WI38 (cell line): ENCODE measurements at regions not wholly inside any gene's neighbourhood (a gene's known extent, or its start where the extent isn't known, plus 50 kb on each side); places are given as distances from the start of the nearest gene placed in this dataset.

Experiments
- H3K4me3 ChIP-seq: 2 replicates; pipeline ENCODE4 v1.5.1; 2011; ENCODE audit warnings: low read depth, mild to moderate bottlenecking, control low read depth, low read length
- TF ChIP-seq, protein P1 (sequence below): IDR thresholded peaks from 2 replicates; pipeline ENCODE4 v1.5.1; 2012; ENCODE audit warnings: low read depth, mild to moderate bottlenecking, control low read depth, low read length

DNA sequence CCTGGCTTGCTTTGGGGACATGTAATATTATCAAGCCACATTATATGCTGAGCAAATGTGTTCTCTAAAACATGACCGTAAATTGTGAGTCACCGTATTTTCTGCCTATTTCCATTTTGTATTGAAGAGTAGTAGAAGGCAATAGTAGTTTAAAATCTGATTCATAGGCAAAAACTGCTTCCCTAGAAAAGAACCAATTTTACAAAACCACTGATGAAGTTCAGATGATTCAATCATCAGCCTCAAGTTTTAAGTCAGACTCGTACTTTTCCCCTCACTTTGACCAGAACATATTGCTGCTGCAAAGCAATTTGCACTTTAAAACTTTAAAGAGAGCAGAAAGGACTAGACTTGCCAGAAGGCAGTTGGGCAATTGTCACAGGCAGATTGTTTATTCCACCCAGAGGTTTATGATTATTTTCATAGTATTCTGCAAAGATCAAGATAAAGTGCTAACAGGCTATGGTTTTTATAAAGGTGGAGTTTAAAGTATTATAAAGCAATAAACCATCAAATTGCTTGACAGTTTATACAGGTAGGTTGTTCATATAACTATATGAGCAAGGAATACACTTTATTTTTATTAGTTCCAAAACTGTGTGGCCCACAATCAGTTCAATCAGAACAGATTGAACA, 168.2 kb downstream of the ETV1 start:
- H3K4me3 ChIP-seq, result no peak overlapping the region
- TF ChIP-seq, protein P1, sequence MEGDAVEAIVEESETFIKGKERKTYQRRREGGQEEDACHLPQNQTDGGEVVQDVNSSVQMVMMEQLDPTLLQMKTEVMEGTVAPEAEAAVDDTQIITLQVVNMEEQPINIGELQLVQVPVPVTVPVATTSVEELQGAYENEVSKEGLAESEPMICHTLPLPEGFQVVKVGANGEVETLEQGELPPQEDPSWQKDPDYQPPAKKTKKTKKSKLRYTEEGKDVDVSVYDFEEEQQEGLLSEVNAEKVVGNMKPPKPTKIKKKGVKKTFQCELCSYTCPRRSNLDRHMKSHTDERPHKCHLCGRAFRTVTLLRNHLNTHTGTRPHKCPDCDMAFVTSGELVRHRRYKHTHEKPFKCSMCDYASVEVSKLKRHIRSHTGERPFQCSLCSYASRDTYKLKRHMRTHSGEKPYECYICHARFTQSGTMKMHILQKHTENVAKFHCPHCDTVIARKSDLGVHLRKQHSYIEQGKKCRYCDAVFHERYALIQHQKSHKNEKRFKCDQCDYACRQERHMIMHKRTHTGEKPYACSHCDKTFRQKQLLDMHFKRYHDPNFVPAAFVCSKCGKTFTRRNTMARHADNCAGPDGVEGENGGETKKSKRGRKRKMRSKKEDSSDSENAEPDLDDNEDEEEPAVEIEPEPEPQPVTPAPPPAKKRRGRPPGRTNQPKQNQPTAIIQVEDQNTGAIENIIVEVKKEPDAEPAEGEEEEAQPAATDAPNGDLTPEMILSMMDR, result no peak

DNA sequence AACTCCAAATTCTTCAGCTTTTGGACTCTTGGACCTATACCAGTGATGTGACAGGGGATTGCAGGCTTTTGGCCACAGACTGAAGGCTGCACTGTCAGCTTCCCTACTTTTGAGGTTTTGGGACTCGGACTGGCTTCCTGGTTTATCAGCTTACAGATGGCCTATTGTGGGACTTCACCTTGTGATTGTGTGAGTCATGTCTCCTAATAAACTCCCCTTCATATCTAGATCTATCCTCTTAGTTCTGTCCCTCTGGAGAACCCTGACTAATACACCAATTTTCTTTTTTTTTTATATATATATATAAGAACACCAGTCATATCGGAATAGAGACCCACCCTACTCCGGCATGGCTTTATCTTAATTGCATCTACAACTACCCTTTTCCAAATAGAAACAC, 166.8 kb downstream of the ETV1 start:
- no peak overlapping the region for H3K4me3 ChIP-seq
- TF ChIP-seq, protein P1, result no peak

DNA sequence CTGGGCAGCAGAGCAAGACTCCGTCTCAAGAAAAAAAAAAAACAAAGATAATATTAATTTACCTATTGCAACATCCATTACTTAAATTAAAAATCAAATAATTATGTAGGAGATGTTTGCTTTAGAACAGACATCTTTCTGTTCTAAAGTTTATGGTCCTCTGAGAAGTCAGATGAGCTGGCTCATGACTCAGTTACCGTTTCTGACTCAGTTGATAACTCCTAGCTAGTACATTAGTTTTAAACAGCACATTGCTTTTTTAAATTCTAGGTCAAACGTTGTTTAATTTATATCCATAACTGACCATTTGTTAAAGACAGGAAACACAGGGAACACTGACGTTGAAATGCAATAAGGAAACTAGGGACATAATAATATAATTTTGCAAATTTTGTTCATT, 162.7 kb downstream of the ETV1 start:
- TF ChIP-seq, protein P1, result no peak
- no peak overlapping the region for H3K4me3 ChIP-seq

DNA sequence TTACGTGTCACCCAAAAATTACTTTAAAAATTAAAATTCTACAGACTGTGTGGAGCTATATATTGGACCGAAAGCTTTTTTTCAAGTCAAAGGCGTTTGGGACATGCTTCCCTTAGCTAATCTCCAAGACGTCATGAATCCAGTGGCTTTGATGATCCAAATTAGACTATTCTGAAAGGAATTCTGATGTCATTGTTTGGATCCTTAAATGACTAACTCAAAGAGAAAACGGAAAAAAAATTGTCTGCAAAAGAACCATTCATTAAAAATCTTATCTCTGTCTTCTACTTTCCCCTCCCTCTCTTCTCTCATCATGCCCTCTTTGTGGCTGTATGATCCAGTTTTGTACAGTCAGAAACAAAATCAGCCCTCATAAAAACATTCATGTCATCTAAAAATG, 161.8 kb downstream of the ETV1 start:
- no peak overlapping the region for H3K4me3 ChIP-seq
- TF ChIP-seq, protein P1, result no peak

DNA sequence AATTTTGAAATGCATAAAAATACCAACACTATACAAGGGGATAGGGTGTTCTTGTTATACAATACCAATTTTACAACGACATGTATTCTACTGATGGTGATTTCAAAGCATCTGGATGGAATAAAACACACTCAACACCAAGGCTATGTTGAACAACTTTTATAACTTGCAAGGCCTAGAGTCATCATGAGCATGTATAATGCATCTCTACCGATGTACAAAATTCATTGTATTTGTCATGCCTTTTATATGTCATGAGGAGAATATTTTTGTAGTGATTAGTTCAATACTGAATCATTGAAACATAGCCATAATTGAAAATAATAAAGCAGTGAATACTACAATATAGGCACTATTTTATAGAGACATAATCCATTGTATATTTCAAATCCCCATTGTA, 160.2 kb downstream of the ETV1 start:
- TF ChIP-seq, protein P1, result no peak

DNA sequence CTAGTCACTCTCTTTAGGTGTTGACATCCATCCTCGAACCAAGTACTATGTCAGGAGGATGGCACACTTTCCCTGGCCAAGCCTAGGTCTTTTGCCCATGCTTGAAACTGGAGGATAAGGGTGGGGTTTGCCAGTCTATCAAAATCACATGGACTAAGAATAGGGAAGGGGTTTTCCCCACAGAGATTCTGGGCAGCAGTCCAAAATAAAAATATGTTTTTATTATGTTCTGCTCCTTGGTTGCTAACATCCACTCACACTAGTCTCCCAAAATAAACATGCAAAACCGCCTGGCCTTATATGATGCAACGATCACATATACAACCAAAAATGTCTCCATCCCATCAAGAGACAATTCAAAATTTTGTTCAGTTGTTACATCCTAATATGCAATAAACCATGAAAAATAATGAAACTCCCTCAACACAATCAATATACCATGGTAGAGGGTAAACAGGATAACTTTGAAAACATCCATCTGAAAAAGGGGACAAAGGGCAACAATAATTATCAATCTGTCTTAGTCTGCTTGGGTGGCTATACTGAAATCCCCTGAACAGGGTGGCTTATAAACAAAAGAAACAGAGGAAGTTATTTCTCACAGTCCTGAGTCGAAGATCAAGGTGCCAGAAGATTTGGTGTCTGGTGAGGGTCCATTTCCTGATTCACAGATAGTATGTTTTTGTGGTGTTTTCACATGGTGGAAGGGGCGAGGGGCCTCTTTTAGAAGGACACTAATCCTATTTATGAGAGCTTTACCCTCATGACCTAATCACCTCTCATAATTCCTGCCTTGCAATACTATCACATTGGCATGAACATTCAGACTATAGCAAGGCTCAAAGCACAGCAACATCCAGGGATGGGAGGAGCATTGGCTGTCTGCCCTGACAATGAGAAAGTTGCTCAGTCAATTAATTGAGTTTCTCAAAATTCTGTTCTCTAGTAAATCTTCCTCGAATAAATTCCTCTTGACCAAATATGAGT, 159.3 kb downstream of the ETV1 start:
- TF ChIP-seq, protein P1, result no peak
- H3K4me3 ChIP-seq, result no peak overlapping the region

More for the DNA sequence above, 160.2 kb downstream of the ETV1 start:
- H3K4me3 ChIP-seq, result no peak overlapping the region

- H3K4me3 ChIP-seq, result no peak overlapping the region
- TF ChIP-seq, protein P1, result no peak
Measured at GRCh38 chr7:13832346-13832745, 157.1 kb downstream of the ETV1 start.
